HepG2 (cell line): ENCODE measurements at regions not wholly inside any gene's neighbourhood (a gene's known extent, or its start where the extent isn't known, plus 50 kb on each side); places are given as distances from the start of the nearest gene placed in this dataset.
"Not testable (repeated sequence)": the region's sequence is repeated elsewhere in the genome, so short reads cannot be mapped to it uniquely, and the experiment has no call there.

Experiments
- ATAC-seq: fragments of 200-7000 bp; cut with Tn5 transposase; 3 replicates; pipeline ENCODE4 v1.9.1; 2020; ENCODE audit warnings: mild to moderate bottlenecking, moderate library complexity
- BruUV-seq: library from RNA; stranded (reverse); fragments of 400-500 nt; replicated peaks from 2 replicates; lab custom pipeline; 2021; lab: Mats Ljungman, UMichigan
- CTCF ChIA-PET: fragments of 300-600 bp; formaldehyde crosslinking; extraction: SDS; loops from one replicate; lab custom pipeline; 2021; ENCODE audit warnings: low total read pairs, inconsistent platforms, low intra/inter-chr PET ratio; lab: Yijun Ruan, JAX
- POLR2A ChIA-PET: fragments of 350-600 bp; sonication (Branson Sonifier 250); formaldehyde crosslinking; loops from one replicate; lab custom pipeline; 2020; ENCODE audit warnings: antibody characterized with exemption, inconsistent platforms; lab: Yijun Ruan, JAX
- DNase-seq: peaks from one replicate; pipeline ENCODE4 v3.0.0-alpha.2; 2015; ENCODE audit warnings: low spot score
- FAIRE-seq: peaks from 3 replicates; lab custom pipeline; 2011; peaks lifted over from hg19 to GRCh38; lab: Jason Lieb, UNC
- H2AFZ ChIP-seq: one replicate; pipeline ENCODE4 v1.6.1; 2011; ENCODE audit warnings: low read length, inconsistent platforms
- H3K27ac ChIP-seq: fragments of 300-600 bp; 3 replicates; pipeline ENCODE4 v1.8.0; 2011; ENCODE audit warnings: mixed run types, mild to moderate bottlenecking, mixed read lengths, low read length, inconsistent platforms; ENCODE audit not compliant: insufficient read depth; ENCODE audit errors: extremely low read length
- H3K27me3 ChIP-seq, 2 experiments: fragments of 200-600 bp in 1 of 2; 2 replicates in 1 of 2; 3 replicates in 1 of 2; pipeline versions ENCODE4 v1.6.0 to v1.8.0; 2011; ENCODE audit warnings: low read length in 2 of 2, mild to moderate bottlenecking in 2 of 2, moderate library complexity in 2 of 2, inconsistent platforms in 1 of 2; ENCODE audit not compliant: insufficient read depth in 2 of 2, control insufficient read depth in 1 of 2
- H3K36me3 ChIP-seq, 2 experiments: fragments of 200-600 bp in 1 of 2; replicated peaks in 1 of 2; 2 replicates in 1 of 2; 3 replicates in 1 of 2; pipeline versions ENCODE4 v1.5.1 to v1.8.0; 2011; ENCODE audit warnings: low read length in 2 of 2, inconsistent platforms in 1 of 2; ENCODE audit not compliant: insufficient read depth in 2 of 2, control insufficient read depth in 1 of 2
- H3K4me1 ChIP-seq: 2 replicates; pipeline ENCODE4 v1.5.1; 2012; ENCODE audit warnings: low read length, inconsistent platforms; ENCODE audit not compliant: insufficient read depth
- H3K4me2 ChIP-seq: 2 replicates; pipeline ENCODE4 v1.6.0; 2011; ENCODE audit warnings: low read depth, low read length, inconsistent platforms
- H3K4me3 ChIP-seq, 3 experiments: fragments of 200-600 bp in 1 of 3; sonication (generic), shearing (Covaris generic) in 1 of 3; replicated peaks in 1 of 3; 2 replicates each; pipeline ENCODE4 v1.5.1; 2011 to 2016; ENCODE audit warnings: low read length in 3 of 3, inconsistent platforms in 2 of 3, low read depth in 2 of 3, mild to moderate bottlenecking in 2 of 3, control low read depth in 1 of 3, mixed read lengths in 1 of 3; ENCODE audit not compliant: insufficient read depth in 1 of 3
- H3K79me2 ChIP-seq: one replicate; pipeline ENCODE4 v1.6.1; 2011; ENCODE audit warnings: low read length, inconsistent platforms; ENCODE audit not compliant: insufficient read depth
- H3K9ac ChIP-seq: 2 replicates; pipeline ENCODE4 v1.6.0; 2011; ENCODE audit warnings: mild to moderate bottlenecking, low read depth, low read length, inconsistent platforms; ENCODE audit not compliant: insufficient read depth
- H3K9me3 ChIP-seq: 2 replicates; pipeline ENCODE4 v1.5.1; 2012; ENCODE audit warnings: mild to moderate bottlenecking, low read length
- H4K20me1 ChIP-seq: 2 replicates; pipeline ENCODE4 v1.6.0; 2011; ENCODE audit warnings: inconsistent platforms, mild to moderate bottlenecking, low read length, moderate library complexity; ENCODE audit not compliant: insufficient read depth
- HNRNPLL ChIP-seq: fragments of 200-400 bp; formaldehyde crosslinking; IDR thresholded peaks from 2 replicates; pipeline ENCODE4 v1.6.1; 2017; ENCODE audit warnings: mild to moderate bottlenecking, low read depth, low read length; ENCODE audit not compliant: poor library complexity, severe bottlenecking
- ZBTB40 ChIP-seq, 2 experiments: fragments of 450-650 bp in 1 of 2; sonication (generic) in 1 of 2; formaldehyde crosslinking in 1 of 2; IDR thresholded peaks; 2 replicates each; pipeline versions ENCODE4 v1.6.1 to v1.8.0; 2016 to 2022; ENCODE audit warnings: antibody characterized with exemption in 1 of 2, mild to moderate bottlenecking in 1 of 2, missing genetic modification reagents in 1 of 2
- ZNF431 ChIP-seq: sonication (generic); formaldehyde crosslinking; IDR thresholded peaks from 2 replicates; pipeline ENCODE4 v1.9.0; 2022; ENCODE audit warnings: missing genetic modification reagents, low read depth, mild to moderate bottlenecking, borderline replicate concordance
- WGBS: methylation state at CpG from one replicate; pipeline ENCODE4 v1.1.6; 2017; ENCODE audit warnings: low lambda C conversion rate; 5-methylcytosine and 5-hydroxymethylcytosine counted together
- in situ Hi-C: cut with HindIII; loops from 2 replicates; pipeline ENCODE4 v1.10.0; 2017; ENCODE audit warnings: low pct_unique_long_range_greater_than_20kb; ENCODE audit not compliant: extremely low pct_ligation_motif_present
- intact Hi-C: fragments of 100-400 bp; cut with micrococcal nuclease; formaldehyde crosslinking; loops from one replicate; pipeline ENCODE4 v1.10.0; 2022; ENCODE audit not compliant: unreplicated experiment

DNA sequence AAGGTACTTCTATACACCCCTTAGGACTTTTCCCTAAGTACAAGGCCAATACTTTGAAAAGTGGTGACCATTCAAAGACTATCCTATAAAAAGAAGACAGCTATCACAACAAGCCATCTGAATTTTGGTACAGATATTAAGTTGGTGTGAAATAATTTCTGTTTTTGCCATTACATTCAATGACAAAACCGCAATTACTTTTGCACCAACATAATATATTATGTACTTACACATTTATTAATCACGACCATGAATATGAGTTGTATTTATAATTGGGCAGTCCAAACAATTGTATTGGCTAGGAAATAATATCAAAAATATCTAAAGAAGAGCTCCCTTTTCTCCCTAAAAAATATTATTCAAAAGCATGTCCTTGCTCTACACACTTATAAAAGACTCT lies 215.7 kb downstream of the TMA16 start:
- H3K9ac ChIP-seq, result no peak overlapping the region
- H3K79me2 ChIP-seq, result no peaks in the 10 kb centered on the region
- no peaks in the 10 kb centered on the region for H3K4me1 ChIP-seq
- WGBS, result 0% methylated on average over 2 of the region's 2 CpGs
- FAIRE-seq (no peak), DNase-seq (no peak), ATAC-seq (no peak)
- no peak overlapping the region for H3K4me2 ChIP-seq
- H4K20me1 ChIP-seq, result no peaks in the 10 kb centered on the region
- no TSS peak for BruUV-seq
- intact Hi-C loops, result no loop called here
- TF ChIP-seq HNRNPLL, result no peak
- no peak for TF ChIP-seq ZNF431 (CRISPR knock-in tag)
- peak; percentile 89; the same call in 1 of the 2 replicates for TF ChIP-seq ZBTB40 (IDR thresholded peaks at IDR 0.05)
- TF ChIP-seq ZBTB40 (CRISPR knock-in tag; IDR thresholded peaks at IDR 0.05), result no peak
- H3K9me3 ChIP-seq, result 0 out of 2 replicates have a peak, but pooled peaks cover 7% of the 10 kb centered on the region
- H3K36me3 ChIP-seq, result no peaks in the 10 kb centered on the region
- no peak overlapping the region for H3K4me3 ChIP-seq
- no peak overlapping the region for H2AFZ ChIP-seq
- ChIA-PET CTCF (no interaction called here), POLR2A (no interaction called here)
- H3K27ac ChIP-seq, result no peak overlapping the region
- in situ Hi-C loops, result no loop called here
- no peaks in the 10 kb centered on the region for H3K27me3 ChIP-seq

- H4K20me1 ChIP-seq, BruUV-seq, in situ Hi-C loops, H3K4me1 ChIP-seq, H3K27ac ChIP-seq, DNase-seq, H3K27me3 ChIP-seq, H3K4me2 ChIP-seq, H3K4me3 ChIP-seq, H3K9me3 ChIP-seq, intact Hi-C loops, H3K9ac ChIP-seq, POLR2A ChIA-PET, FAIRE-seq, H3K36me3 ChIP-seq, H2AFZ ChIP-seq, H3K79me2 ChIP-seq, ATAC-seq, CTCF ChIA-PET: not testable (repeated sequence)
- WGBS, result 53% methylated on average over 6 of the region's 9 CpGs
Measured at GRCh38 chr4:163724495-163724894, 230.0 kb downstream of the TMA16 start.
